GM11168 (cell line): ENCODE measurements at regions not wholly inside any gene's neighbourhood (a gene's known extent, or its start where the extent isn't known, plus 50 kb on each side); places are given as distances from the start of the nearest gene placed in this dataset.

Experiments used
- in situ Hi-C: fragments of 300-500 bp; cut with MboI; formaldehyde crosslinking; loops from one replicate; pipeline ENCODE4 v1.12.0; 2022; ENCODE audit warnings: low sequenced_read_pairs; ENCODE audit not compliant: unreplicated experiment

- in situ Hi-C loops = no loop called here
These were observed 2073.4 kb downstream of the ARAP2 start for GRCh38 chr4:34170946-34171345.

GRCh38 chr4:34176609-34177008 is 2067.7 kb downstream of the ARAP2 start:
- in situ Hi-C loops = no loop called here

GRCh38 chr4:34178476-34178875 is 2065.8 kb downstream of the ARAP2 start:
- in situ Hi-C loops = no loop called here

- in situ Hi-C loops = no loop called here
These were observed 2062.9 kb downstream of the ARAP2 start for GRCh38 chr4:34181311-34181841.

GRCh38 chr4:34181891-34182290 is 2062.4 kb downstream of the ARAP2 start:
- in situ Hi-C loops = no loop called here

GRCh38 chr4:34182306-34182705 is 2062.0 kb downstream of the ARAP2 start:
- in situ Hi-C loops = no loop called here

GRCh38 chr4:34183926-34184325 is 2060.4 kb downstream of the ARAP2 start:
- in situ Hi-C loops = no loop called here

GRCh38 chr4:34187056-34187455 is 2057.3 kb downstream of the ARAP2 start:
- in situ Hi-C loops = no loop called here

- in situ Hi-C loops = no loop called here
These were observed 2052.9 kb downstream of the ARAP2 start for GRCh38 chr4:34191443-34191842.

GRCh38 chr4:34193451-34194154 is 2050.7 kb downstream of the ARAP2 start:
- in situ Hi-C loops = no loop called here

GRCh38 chr4:34194585-34194984 is 2049.7 kb downstream of the ARAP2 start:
- in situ Hi-C loops = no loop called here

- in situ Hi-C loops = no loop called here
These were observed 2047.9 kb downstream of the ARAP2 start for GRCh38 chr4:34196375-34196774.

GRCh38 chr4:34198966-34199365 is 2045.3 kb downstream of the ARAP2 start:
- in situ Hi-C loops = no loop called here

- in situ Hi-C loops = no loop called here
These were observed 2043.8 kb downstream of the ARAP2 start for GRCh38 chr4:34200535-34200934.

GRCh38 chr4:34202154-34202553 is 2042.2 kb downstream of the ARAP2 start:
- in situ Hi-C loops = no loop called here

GRCh38 chr4:34220601-34221000 is 2023.7 kb downstream of the ARAP2 start:
- in situ Hi-C loops = no loop called here

GRCh38 chr4:34221986-34222385 is 2022.3 kb downstream of the ARAP2 start:
- in situ Hi-C loops = no loop called here

GRCh38 chr4:34236118-34236517 is 2008.2 kb downstream of the ARAP2 start:
- in situ Hi-C loops = no loop called here

GRCh38 chr4:34245276-34245675 is 1999.0 kb downstream of the ARAP2 start:
- in situ Hi-C loops = no loop called here

- in situ Hi-C loops = no loop called here
These were observed 1993.8 kb downstream of the ARAP2 start for GRCh38 chr4:34250562-34250961.

GRCh38 chr4:34253239-34253638 is 1991.1 kb downstream of the ARAP2 start:
- in situ Hi-C loops = no loop called here

- in situ Hi-C loops = no loop called here
These were observed 1986.1 kb downstream of the ARAP2 start for GRCh38 chr4:34258176-34258575.
